ENCODE measurements at regions not wholly inside any gene's neighbourhood (a gene's known extent, or its start where the extent isn't known, plus 50 kb on each side); places are given as distances from the start of the nearest gene placed in this dataset.

DNA sequence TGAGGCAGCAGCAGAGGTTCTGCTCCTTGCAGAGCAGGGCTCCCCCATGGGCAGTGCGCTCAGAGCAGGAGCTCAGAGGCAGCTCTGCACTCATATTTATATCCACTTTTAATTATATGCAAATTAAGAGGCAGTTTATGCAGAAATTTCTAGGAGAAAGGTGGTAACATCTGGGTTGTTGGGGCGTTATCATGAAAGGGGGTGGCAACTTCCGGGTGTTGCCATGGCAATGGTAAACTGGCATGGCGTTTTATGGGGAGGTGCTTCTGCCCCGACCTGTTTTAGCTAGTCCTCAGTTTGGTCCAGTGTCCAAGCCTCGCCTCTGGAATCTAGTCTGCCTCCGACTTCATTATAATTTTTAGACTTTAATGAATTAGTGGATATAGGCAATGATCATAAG, 1191.7 kb downstream of the TBC1D22A start:
- TF ChIP-seq, protein P1, sequence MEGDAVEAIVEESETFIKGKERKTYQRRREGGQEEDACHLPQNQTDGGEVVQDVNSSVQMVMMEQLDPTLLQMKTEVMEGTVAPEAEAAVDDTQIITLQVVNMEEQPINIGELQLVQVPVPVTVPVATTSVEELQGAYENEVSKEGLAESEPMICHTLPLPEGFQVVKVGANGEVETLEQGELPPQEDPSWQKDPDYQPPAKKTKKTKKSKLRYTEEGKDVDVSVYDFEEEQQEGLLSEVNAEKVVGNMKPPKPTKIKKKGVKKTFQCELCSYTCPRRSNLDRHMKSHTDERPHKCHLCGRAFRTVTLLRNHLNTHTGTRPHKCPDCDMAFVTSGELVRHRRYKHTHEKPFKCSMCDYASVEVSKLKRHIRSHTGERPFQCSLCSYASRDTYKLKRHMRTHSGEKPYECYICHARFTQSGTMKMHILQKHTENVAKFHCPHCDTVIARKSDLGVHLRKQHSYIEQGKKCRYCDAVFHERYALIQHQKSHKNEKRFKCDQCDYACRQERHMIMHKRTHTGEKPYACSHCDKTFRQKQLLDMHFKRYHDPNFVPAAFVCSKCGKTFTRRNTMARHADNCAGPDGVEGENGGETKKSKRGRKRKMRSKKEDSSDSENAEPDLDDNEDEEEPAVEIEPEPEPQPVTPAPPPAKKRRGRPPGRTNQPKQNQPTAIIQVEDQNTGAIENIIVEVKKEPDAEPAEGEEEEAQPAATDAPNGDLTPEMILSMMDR (IDR thresholded peaks at IDR 0.05; ENCODE audit: low read depth, low read length): no peak
- no peak for DNase-seq (ENCODE audit: low read depth in 1 of 2, low spot score in 1 of 2)
- Histone ChIP-seq H3K4me1 (ENCODE audit: low read depth) (no peaks in the 10 kb centered on the region), H3K36me3 (no peaks in the 10 kb centered on the region), H3K4me3 (no peak overlapping the region), H3K9me3 (ENCODE audit: low read depth) (peaks cover 5% of the 10 kb centered on the region), H3K27me3 (no peaks in the 10 kb centered on the region), H3K27ac (no peak overlapping the region)

GRCh38 chr22:47944941-47945340, 1182.5 kb downstream of the TBC1D22A start:
- no peak overlapping the region for H3K27ac ChIP-seq
- H3K4me1 ChIP-seq (ENCODE audit: low read depth): no peaks in the 10 kb centered on the region
- no peak overlapping the region for H3K4me3 ChIP-seq
- TF ChIP-seq, protein P1 (IDR thresholded peaks at IDR 0.05; ENCODE audit: low read depth, low read length): no peak
- no peak for DNase-seq (ENCODE audit: low read depth in 1 of 2, low spot score in 1 of 2)
- H3K36me3 ChIP-seq: no peaks in the 10 kb centered on the region
- peaks cover 4% of the 10 kb centered on the region for H3K9me3 ChIP-seq (ENCODE audit: low read depth)
- no peaks in the 10 kb centered on the region for H3K27me3 ChIP-seq

GRCh38 chr22:47943729-47944700, 1181.6 kb downstream of the TBC1D22A start:
- Histone ChIP-seq H3K27ac (no peak overlapping the region), H3K4me1 (ENCODE audit: low read depth) (no peaks in the 10 kb centered on the region), H3K27me3 (no peaks in the 10 kb centered on the region), H3K9me3 (ENCODE audit: low read depth) (no peaks in the 10 kb centered on the region), H3K4me3 (no peak overlapping the region), H3K36me3 (no peaks in the 10 kb centered on the region)
- TF ChIP-seq, protein P1 (IDR thresholded peaks at IDR 0.05; ENCODE audit: low read depth, low read length): no peak
- no peak for DNase-seq (ENCODE audit: low read depth in 1 of 2, low spot score in 1 of 2)

- Histone ChIP-seq H3K27ac (no peak overlapping the region), H3K4me3 (no peak overlapping the region), H3K9me3 (ENCODE audit: low read depth) (no peaks in the 10 kb centered on the region), H3K27me3 (no peaks in the 10 kb centered on the region), H3K4me1 (ENCODE audit: low read depth) (no peaks in the 10 kb centered on the region), H3K36me3 (no peaks in the 10 kb centered on the region)
- TF ChIP-seq, protein P1 (IDR thresholded peaks at IDR 0.05; ENCODE audit: low read depth, low read length): no peak
- no peak for DNase-seq (ENCODE audit: low read depth in 1 of 2, low spot score in 1 of 2)
These were observed 1177.8 kb downstream of the TBC1D22A start for GRCh38 chr22:47940211-47940610.

- H3K36me3 ChIP-seq: no peaks in the 10 kb centered on the region
- H3K4me1 ChIP-seq (ENCODE audit: low read depth): no peaks in the 10 kb centered on the region
- TF ChIP-seq, protein P1 (IDR thresholded peaks at IDR 0.05; ENCODE audit: low read depth, low read length): no peak
- H3K27ac ChIP-seq: no peak overlapping the region
- no peak overlapping the region for H3K4me3 ChIP-seq
- no peaks in the 10 kb centered on the region for H3K27me3 ChIP-seq
- no peak for DNase-seq (ENCODE audit: low read depth in 1 of 2, low spot score in 1 of 2)
- no peaks in the 10 kb centered on the region for H3K9me3 ChIP-seq (ENCODE audit: low read depth)
These were observed 1171.4 kb downstream of the TBC1D22A start for GRCh38 chr22:47933891-47934290.
